GM10266 (cell line): ENCODE measurements at regions not wholly inside any gene's neighbourhood (a gene's known extent, or its start where the extent isn't known, plus 50 kb on each side); places are given as distances from the start of the nearest gene placed in this dataset.

Experiments
- DNase-seq: peaks from one replicate; pipeline ENCODE4 v3.0.0; 2012; ENCODE audit errors: extremely low spot score
- CTCF ChIP-seq: IDR thresholded peaks from 2 replicates; pipeline ENCODE4 v1.5.1; 2012; ENCODE audit warnings: mild to moderate bottlenecking, low read depth; ENCODE audit not compliant: control insufficient read depth, insufficient read depth; ENCODE audit errors: missing control alignments

- TF ChIP-seq CTCF: no peak
- DNase-seq: no peak
Measured at GRCh38 chr12:24600551-24600950, 348.4 kb downstream of the BCAT1 start.

- no peak for DNase-seq
- no peak for TF ChIP-seq CTCF
Measured at GRCh38 chr12:24599736-24600135, 349.2 kb downstream of the BCAT1 start.

GRCh38 chr12:24597580-24597979, 351.3 kb downstream of the BCAT1 start:
- DNase-seq: no peak
- TF ChIP-seq CTCF: no peak

GRCh38 chr12:24596768-24597388, 352.0 kb downstream of the BCAT1 start:
- no peak for DNase-seq

GRCh38 chr12:24595652-24596235, 353.2 kb downstream of the BCAT1 start:
- DNase-seq: no peak
- TF ChIP-seq CTCF: no peak

More at GRCh38 chr12:24596768-24597388, 352.0 kb downstream of the BCAT1 start:
- peak; percentile 45 for TF ChIP-seq CTCF

- no peak for DNase-seq
- TF ChIP-seq CTCF: no peak
Measured at GRCh38 chr12:24591715-24592440, 357.0 kb downstream of the BCAT1 start.
